IPS-20b (cell line): ENCODE measurements at regions not wholly inside any gene's neighbourhood (a gene's known extent, or its start where the extent isn't known, plus 50 kb on each side); places are given as distances from the start of the nearest gene placed in this dataset.
A peak's percentile ranks its signal among the peaks of the same experiment; 100 is the strongest.

Source experiments
- H3K27ac ChIP-seq: one replicate; pipeline ENCODE4 v1.5.1; 2013; ENCODE audit warnings: low read length
- H3K27me3 ChIP-seq: 2 replicates; pipeline ENCODE4 v1.6.1; 2013; ENCODE audit warnings: mild to moderate bottlenecking, low read length, inconsistent platforms; ENCODE audit not compliant: insufficient read depth
- H3K36me3 ChIP-seq: 2 replicates; pipeline ENCODE4 v1.6.1; 2013; ENCODE audit warnings: low read depth, mild to moderate bottlenecking, inconsistent platforms, low read length, moderate library complexity; ENCODE audit not compliant: insufficient read depth
- H3K4me1 ChIP-seq: 2 replicates; pipeline ENCODE4 v1.6.1; 2013; ENCODE audit warnings: mild to moderate bottlenecking, control low read depth, inconsistent platforms, low read length, moderate library complexity; ENCODE audit not compliant: insufficient read depth
- H3K4me3 ChIP-seq: 2 replicates; pipeline ENCODE4 v1.5.1; 2013; ENCODE audit warnings: mild to moderate bottlenecking, low read length, inconsistent platforms
- H3K9ac ChIP-seq: 2 replicates; pipeline ENCODE4 v1.6.1; 2013; ENCODE audit warnings: low read depth, mild to moderate bottlenecking, inconsistent platforms, low read length, moderate library complexity
- H3K9me3 ChIP-seq: 2 replicates; pipeline ENCODE4 v1.6.1; 2013; ENCODE audit warnings: mild to moderate bottlenecking, low read depth, low read length, inconsistent platforms; ENCODE audit not compliant: insufficient read depth

GRCh38 chr2:222102575-222103349 lies 196.0 kb downstream of the PAX3 start:
- Histone ChIP-seq H3K4me3 (peak overlapping the region; percentile 6; the same call in 1 of the 2 replicates), H3K9ac (peak overlapping the region; percentile 14; the same call in 1 of the 2 replicates)

GRCh38 chr2:222100704-222101699 lies 197.8 kb downstream of the PAX3 start:
- peaks cover 33% of the 10 kb centered on the region for H3K4me1 ChIP-seq
- H3K27ac ChIP-seq: no peak overlapping the region
- H3K9me3 ChIP-seq: no peaks in the 10 kb centered on the region
- H3K4me3 ChIP-seq: no peak overlapping the region
- no peaks in the 10 kb centered on the region for H3K36me3 ChIP-seq
- H3K27me3 ChIP-seq: no peaks in the 10 kb centered on the region
- no peak overlapping the region for H3K9ac ChIP-seq

More at GRCh38 chr2:222102575-222103349, 196.0 kb downstream of the PAX3 start:
- H3K27me3 ChIP-seq: no peaks in the 10 kb centered on the region
- H3K4me1 ChIP-seq: peaks cover 33% of the 10 kb centered on the region
- H3K9me3 ChIP-seq: no peaks in the 10 kb centered on the region
- no peak overlapping the region for H3K27ac ChIP-seq
- H3K36me3 ChIP-seq: no peaks in the 10 kb centered on the region

- Histone ChIP-seq H3K27ac (no peak overlapping the region), H3K9me3 (no peaks in the 10 kb centered on the region), H3K4me3 (no peak overlapping the region), H3K27me3 (no peaks in the 10 kb centered on the region), H3K9ac (no peak overlapping the region), H3K36me3 (no peaks in the 10 kb centered on the region), H3K4me1 (no peaks in the 10 kb centered on the region)
These were observed 210.2 kb downstream of the PAX3 start for GRCh38 chr2:222088561-222088960.

GRCh38 chr2:222087998-222088397 lies 210.8 kb downstream of the PAX3 start:
- no peaks in the 10 kb centered on the region for H3K36me3 ChIP-seq
- no peak overlapping the region for H3K4me3 ChIP-seq
- H3K4me1 ChIP-seq: no peaks in the 10 kb centered on the region
- H3K9me3 ChIP-seq: no peaks in the 10 kb centered on the region
- H3K9ac ChIP-seq: no peak overlapping the region
- no peaks in the 10 kb centered on the region for H3K27me3 ChIP-seq
- H3K27ac ChIP-seq: no peak overlapping the region

GRCh38 chr2:222082201-222082600 lies 216.6 kb downstream of the PAX3 start:
- Histone ChIP-seq H3K27me3 (no peaks in the 10 kb centered on the region; the same call in 1 of the 2 replicates), H3K27ac (no peak overlapping the region), H3K4me3 (no peak overlapping the region), H3K9ac (no peak overlapping the region), H3K9me3 (no peaks in the 10 kb centered on the region), H3K4me1 (no peaks in the 10 kb centered on the region), H3K36me3 (no peaks in the 10 kb centered on the region)

- no peaks in the 10 kb centered on the region; the same call in 1 of the 2 replicates for H3K27me3 ChIP-seq
- H3K9ac ChIP-seq: no peak overlapping the region
- no peaks in the 10 kb centered on the region; the same call in 1 of the 2 replicates for H3K4me1 ChIP-seq
- H3K27ac ChIP-seq: no peak overlapping the region
- H3K4me3 ChIP-seq: no peak overlapping the region
- H3K36me3 ChIP-seq: no peaks in the 10 kb centered on the region
- H3K9me3 ChIP-seq: no peaks in the 10 kb centered on the region
These were observed 218.7 kb downstream of the PAX3 start for GRCh38 chr2:222080141-222080540.

- peaks cover 6% of the 10 kb centered on the region for H3K4me1 ChIP-seq
- H3K36me3 ChIP-seq: no peaks in the 10 kb centered on the region
- peaks cover 4% of the 10 kb centered on the region; the same call in 1 of the 2 replicates for H3K27me3 ChIP-seq
- H3K27ac ChIP-seq: no peak overlapping the region
- no peak overlapping the region for H3K4me3 ChIP-seq
- H3K9ac ChIP-seq: no peak overlapping the region
- no peaks in the 10 kb centered on the region for H3K9me3 ChIP-seq
These were observed 221.7 kb downstream of the PAX3 start for GRCh38 chr2:222076973-222077690.

GRCh38 chr2:222074674-222075073 lies 224.1 kb downstream of the PAX3 start:
- Histone ChIP-seq H3K9ac (no peak overlapping the region), H3K4me3 (0 out of 2 replicates have a peak overlapping the region, but pooled peaks have one; percentile 17), H3K4me1 (peaks cover 6% of the 10 kb centered on the region), H3K27ac (no peak overlapping the region), H3K9me3 (no peaks in the 10 kb centered on the region; the same call in 1 of the 2 replicates), H3K27me3 (peaks cover 4% of the 10 kb centered on the region; the same call in 1 of the 2 replicates), H3K36me3 (no peaks in the 10 kb centered on the region)

GRCh38 chr2:222071911-222072310 lies 226.9 kb downstream of the PAX3 start:
- H3K27me3 ChIP-seq: peaks cover 10% of the 10 kb centered on the region; the same call in 1 of the 2 replicates
- no peak overlapping the region for H3K4me3 ChIP-seq
- no peak overlapping the region for H3K27ac ChIP-seq
- H3K4me1 ChIP-seq: peaks cover 6% of the 10 kb centered on the region
- H3K9ac ChIP-seq: no peak overlapping the region
- peaks cover 4% of the 10 kb centered on the region; the same call in 1 of the 2 replicates for H3K9me3 ChIP-seq
- no peaks in the 10 kb centered on the region for H3K36me3 ChIP-seq

- no peaks in the 10 kb centered on the region for H3K4me1 ChIP-seq
- H3K9me3 ChIP-seq: peaks cover 3% of the 10 kb centered on the region; the same call in 1 of the 2 replicates
- no peaks in the 10 kb centered on the region for H3K36me3 ChIP-seq
- H3K27me3 ChIP-seq: peaks cover 22% of the 10 kb centered on the region
- H3K27ac ChIP-seq: no peak overlapping the region
- no peak overlapping the region for H3K9ac ChIP-seq
- no peak overlapping the region for H3K4me3 ChIP-seq
These were observed 234.5 kb downstream of the PAX3 start for GRCh38 chr2:222064286-222064685.
